ENCODE measurements at regions not wholly inside any gene's neighbourhood (a gene's known extent, or its start where the extent isn't known, plus 50 kb on each side); places are given as distances from the start of the nearest gene placed in this dataset.

- Histone ChIP-seq H3K36me3 (ENCODE audit: low read depth, low read length) (no peaks in the 10 kb centered on the region), H3K27ac (ENCODE audit: low read length) (no peak overlapping the region), H3K79me2 (ENCODE audit: low read length) (no peaks in the 10 kb centered on the region), H3K9me3 (ENCODE audit: low read length) (no peaks in the 10 kb centered on the region), H2AFZ (ENCODE audit: low read length) (no peak overlapping the region), H3F3A (ENCODE audit: low read length, unreplicated experiment) (no peaks in the 10 kb centered on the region), H3K9ac (ENCODE audit: low read length) (no peak overlapping the region), H3K9me2 (replicated peaks; ENCODE audit: low read length) (no peaks in the 10 kb centered on the region), H3K4me3 (ENCODE audit: low read length) (no peak overlapping the region), H3K27me3 (ENCODE audit: low read length) (peaks cover 48% of the 10 kb centered on the region), H4K20me1 (ENCODE audit: low read length) (no peaks in the 10 kb centered on the region), H3K4me1 (ENCODE audit: insufficient read depth, low read length) (0 out of 2 replicates have a peak, but pooled peaks cover 5% of the 10 kb centered on the region), H3K4me2 (ENCODE audit: low read length) (no peak overlapping the region)
- BruUV-seq (replicated peaks), result no TSS peak
- no peak for TF ChIP-seq EZH2 (IDR thresholded peaks at IDR 0.05; ENCODE audit: low read length, unreplicated experiment)
- no peak for TF ChIP-seq EZH2phosphoT487 (IDR thresholded peaks at IDR 0.05; ENCODE audit: borderline replicate concordance, low read length)
- no peak for TF ChIP-seq CTCF (conservative IDR thresholded peaks at IDR 0.05; ENCODE audit: low read depth, low read length)
- intact Hi-C loops (cut with micrococcal nuclease), result loop anchor here (1.0 kb wide), 1 partner anchor 109 kb away; no protein-coding TSS in a partner anchor
- DNase-seq (no peak), ATAC-seq (no peak)
- CTCF ChIA-PET, result interaction anchor here (1.0 to 1.5 kb wide), 3 partner anchors 12 to 110 kb away, joined by 5 to 10 read pairs (median 7); no protein-coding TSS in a partner anchor
- POLR2A ChIA-PET (ENCODE audit: unreplicated experiment), result no interaction called here
Measured at GRCh38 chr1:48093147-48093546, 96.0 kb upstream of the TRABD2B start.

DNA sequence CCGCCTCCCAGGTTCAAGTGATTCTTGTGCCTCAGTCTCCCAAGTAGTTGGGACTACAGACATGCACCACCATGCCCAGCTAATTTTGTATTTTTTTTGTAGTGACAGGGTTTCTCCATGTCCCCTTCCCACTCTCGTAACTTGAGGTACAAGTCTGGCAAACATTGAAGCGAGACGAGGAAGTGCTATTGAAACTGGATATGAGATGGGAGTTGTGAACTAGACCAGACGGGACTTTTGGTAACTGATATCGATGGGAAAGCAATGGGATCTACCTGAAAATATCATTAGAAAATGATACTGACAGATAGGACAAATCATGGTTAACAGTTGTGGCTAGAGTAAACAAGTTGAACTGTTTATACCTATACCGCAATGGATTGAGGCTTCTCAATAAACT is 95.2 kb upstream of the TRABD2B start:
- ChIA-PET POLR2A (ENCODE audit: unreplicated experiment) (no interaction called here), CTCF (no interaction called here)
- no peaks in the 10 kb centered on the region for H3K36me3 ChIP-seq (ENCODE audit: low read depth, low read length)
- ATAC-seq (no peak), DNase-seq (no peak)
- no peaks in the 10 kb centered on the region for H3F3A ChIP-seq (ENCODE audit: low read length, unreplicated experiment)
- intact Hi-C loops (cut with micrococcal nuclease), result no loop called here
- H4K20me1 ChIP-seq (ENCODE audit: low read length), result no peaks in the 10 kb centered on the region
- H3K4me3 ChIP-seq (ENCODE audit: low read length), result no peak overlapping the region
- TF ChIP-seq EZH2phosphoT487 (IDR thresholded peaks at IDR 0.05; ENCODE audit: borderline replicate concordance, low read length) (no peak), CTCF (conservative IDR thresholded peaks at IDR 0.05; ENCODE audit: low read depth, low read length) (no peak), EZH2 (IDR thresholded peaks at IDR 0.05; ENCODE audit: low read length, unreplicated experiment) (no peak)
- no TSS peak for BruUV-seq (replicated peaks)
- no peaks in the 10 kb centered on the region for H3K9me2 ChIP-seq (replicated peaks; ENCODE audit: low read length)
- no peak overlapping the region for H3K27ac ChIP-seq (ENCODE audit: low read length)
- no peak overlapping the region for H3K4me2 ChIP-seq (ENCODE audit: low read length)
- H3K27me3 ChIP-seq (ENCODE audit: low read length), result peaks cover 46% of the 10 kb centered on the region
- no peak overlapping the region for H2AFZ ChIP-seq (ENCODE audit: low read length)
- no peak overlapping the region for H3K9ac ChIP-seq (ENCODE audit: low read length)
- 0 out of 2 replicates have a peak, but pooled peaks cover 5% of the 10 kb centered on the region for H3K4me1 ChIP-seq (ENCODE audit: insufficient read depth, low read length)
- H3K9me3 ChIP-seq (ENCODE audit: low read length), result no peaks in the 10 kb centered on the region
- H3K79me2 ChIP-seq (ENCODE audit: low read length), result no peaks in the 10 kb centered on the region

- peaks cover 69% of the 10 kb centered on the region for H3K27me3 ChIP-seq (ENCODE audit: low read length)
- H3K9me2 ChIP-seq (replicated peaks; ENCODE audit: low read length), result no peaks in the 10 kb centered on the region
- no peaks in the 10 kb centered on the region for H4K20me1 ChIP-seq (ENCODE audit: low read length)
- DNase-seq (no peak), ATAC-seq (no peak)
- H3K4me1 ChIP-seq (ENCODE audit: insufficient read depth, low read length), result 0 out of 2 replicates have a peak, but pooled peaks cover 5% of the 10 kb centered on the region
- H3K79me2 ChIP-seq (ENCODE audit: low read length), result no peaks in the 10 kb centered on the region
- no peaks in the 10 kb centered on the region for H3K36me3 ChIP-seq (ENCODE audit: low read depth, low read length)
- intact Hi-C loops (cut with micrococcal nuclease), result no loop called here
- H3K9ac ChIP-seq (ENCODE audit: low read length), result no peak overlapping the region
- H3K4me3 ChIP-seq (ENCODE audit: low read length), result no peak overlapping the region
- no peaks in the 10 kb centered on the region for H3K9me3 ChIP-seq (ENCODE audit: low read length)
- no TSS peak for BruUV-seq (replicated peaks)
- H3F3A ChIP-seq (ENCODE audit: low read length, unreplicated experiment), result no peaks in the 10 kb centered on the region
- ChIA-PET CTCF (no interaction called here), POLR2A (ENCODE audit: unreplicated experiment) (no interaction called here)
- H3K4me2 ChIP-seq (ENCODE audit: low read length), result no peak overlapping the region
- H2AFZ ChIP-seq (ENCODE audit: low read length), result no peak overlapping the region
- TF ChIP-seq CTCF (conservative IDR thresholded peaks at IDR 0.05; ENCODE audit: low read depth, low read length) (no peak), EZH2 (IDR thresholded peaks at IDR 0.05; ENCODE audit: low read length, unreplicated experiment) (no peak), EZH2phosphoT487 (IDR thresholded peaks at IDR 0.05; ENCODE audit: borderline replicate concordance, low read length) (no peak)
- no peak overlapping the region for H3K27ac ChIP-seq (ENCODE audit: low read length)
Measured at GRCh38 chr1:48089356-48089891, 92.2 kb upstream of the TRABD2B start.
